HepG2 (cell line): ENCODE measurements at regions not wholly inside any gene's neighbourhood (a gene's known extent, or its start where the extent isn't known, plus 50 kb on each side); places are given as distances from the start of the nearest gene placed in this dataset.

Experiments used
- CTCF ChIP-seq: sonication (generic); formaldehyde crosslinking; IDR thresholded peaks from 2 replicates; pipeline ENCODE4 v1.5.0; 2020; ENCODE audit warnings: mild to moderate bottlenecking, missing genetic modification reagents, moderate library complexity
- NCOA1 ChIP-seq: sonication (generic); formaldehyde crosslinking; IDR thresholded peaks from 2 replicates; pipeline ENCODE4 v1.9.0; 2021; ENCODE audit warnings: missing genetic modification reagents
- POLR2A ChIP-seq, 2 experiments: IDR thresholded peaks; 2 replicates each; pipeline ENCODE4 v1.6.1; 2011; ENCODE audit warnings: low read depth in 2 of 2, low read length in 2 of 2, mild to moderate bottlenecking in 1 of 2, moderate library complexity in 1 of 2; ENCODE audit not compliant: insufficient read depth in 1 of 2
- REST ChIP-seq, 2 experiments: IDR thresholded peaks; 2 replicates each; pipeline ENCODE4 v1.6.1; 2011 to 2012; ENCODE audit warnings: low read length in 2 of 2, borderline replicate concordance in 1 of 2, low read depth in 1 of 2, mild to moderate bottlenecking in 1 of 2, moderate library complexity in 1 of 2
- STAT5B ChIP-seq: sonication (generic); formaldehyde crosslinking; IDR thresholded peaks from 2 replicates; pipeline ENCODE4 v1.4.0; 2020; ENCODE audit warnings: missing genetic modification reagents
- ZNF207 ChIP-seq: fragments of 450-650 bp; IDR thresholded peaks from 2 replicates; pipeline ENCODE4 v1.6.1; 2016; ENCODE audit warnings: antibody characterized with exemption, borderline replicate concordance
- ZNF292 ChIP-seq: sonication (generic); formaldehyde crosslinking; IDR thresholded peaks from 2 replicates; pipeline ENCODE4 v1.8.1; 2022; ENCODE audit warnings: mild to moderate bottlenecking, low read depth, missing genetic modification reagents, borderline replicate concordance
- ZSCAN25 ChIP-seq: sonication (generic); formaldehyde crosslinking; IDR thresholded peaks from 2 replicates; pipeline ENCODE4 v1.8.0; 2022; ENCODE audit warnings: mild to moderate bottlenecking, missing genetic modification reagents

- TF ChIP-seq POLR2A (IDR thresholded peaks at IDR 0.05; ENCODE audit: insufficient read depth in 1 of 2, low read depth in 2 of 2, low read length in 2 of 2) = no peak
- TF ChIP-seq NCOA1 (CRISPR knock-in tag) = no peak
- no peak for TF ChIP-seq STAT5B (CRISPR knock-in tag)
- no peak for TF ChIP-seq ZNF207
- TF ChIP-seq REST (IDR thresholded peaks at IDR 0.05; ENCODE audit: borderline replicate concordance in 1 of 2, low read depth in 1 of 2, low read length in 2 of 2) = no peak
- no peak for TF ChIP-seq ZNF292 (CRISPR knock-in tag)
- no peak for TF ChIP-seq CTCF (CRISPR knock-in tag)
- no peak for TF ChIP-seq ZSCAN25
These were observed 329.7 kb upstream of the ATP2B1 start for GRCh38 chr12:90038289-90038688.
